ENCODE measurements at regions not wholly inside any gene's neighbourhood (a gene's known extent, or its start where the extent isn't known, plus 50 kb on each side); places are given as distances from the start of the nearest gene placed in this dataset.
A peak's percentile ranks its signal among the peaks of the same experiment; 100 is the strongest.

DNA sequence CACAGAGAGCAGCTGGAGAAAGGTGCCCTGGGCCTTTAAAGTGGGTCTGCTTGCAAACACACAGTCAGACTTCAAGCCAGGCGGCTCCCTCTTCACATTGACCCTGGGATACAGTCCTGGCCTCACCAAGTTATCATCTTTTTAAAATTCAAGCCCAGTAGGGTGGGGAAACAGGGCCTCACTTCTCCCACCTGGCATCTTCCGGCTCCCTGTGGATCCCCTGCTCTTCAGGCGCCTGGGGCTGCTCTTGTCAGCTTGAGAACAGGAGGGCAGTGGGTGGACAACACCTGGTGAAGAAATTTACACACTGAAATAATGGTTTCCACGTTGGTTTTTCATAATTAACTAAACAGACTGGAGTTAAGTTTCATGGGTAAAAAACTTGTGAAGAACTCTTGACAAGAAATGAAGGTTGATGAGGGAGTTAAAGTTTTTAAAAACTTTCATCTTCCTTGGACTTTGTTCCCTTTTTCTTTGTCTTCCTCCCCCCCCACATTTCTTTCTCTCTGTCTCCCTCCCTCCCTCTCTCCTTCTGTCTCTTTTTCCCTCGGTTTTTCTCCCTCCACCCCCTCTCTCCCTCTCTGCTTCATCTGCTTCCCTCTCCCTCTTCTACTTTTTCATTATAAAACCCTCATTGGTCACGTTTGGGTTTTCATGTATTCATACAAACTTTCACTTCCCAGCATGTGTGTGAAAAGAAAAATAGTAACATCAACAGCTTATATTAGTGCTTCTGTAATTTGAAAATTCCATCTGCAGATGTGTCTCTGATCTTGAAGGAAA, 219.6 kb downstream of the DMRT2 start:
- no peak for DNase-seq

DNA sequence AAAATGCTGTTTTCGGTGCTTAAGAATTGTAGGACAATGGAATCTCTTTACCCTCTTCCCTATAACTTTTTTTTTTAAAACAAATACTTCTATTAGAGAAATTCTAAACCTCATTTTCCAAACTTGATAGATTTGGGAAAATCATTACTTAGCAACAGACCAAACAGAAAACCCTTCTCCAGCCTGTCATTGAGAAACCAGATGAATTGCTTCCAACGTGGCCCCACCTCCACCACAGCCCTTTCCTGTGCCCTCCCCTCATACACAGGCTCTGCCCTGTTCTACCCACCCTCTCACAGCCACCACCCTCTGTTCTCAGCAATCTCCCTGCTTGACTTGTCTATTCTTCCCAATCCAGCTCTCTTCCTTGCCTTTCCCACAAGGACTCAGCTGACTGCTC, 221.2 kb downstream of the DMRT2 start:
- no peak for DNase-seq

DNA sequence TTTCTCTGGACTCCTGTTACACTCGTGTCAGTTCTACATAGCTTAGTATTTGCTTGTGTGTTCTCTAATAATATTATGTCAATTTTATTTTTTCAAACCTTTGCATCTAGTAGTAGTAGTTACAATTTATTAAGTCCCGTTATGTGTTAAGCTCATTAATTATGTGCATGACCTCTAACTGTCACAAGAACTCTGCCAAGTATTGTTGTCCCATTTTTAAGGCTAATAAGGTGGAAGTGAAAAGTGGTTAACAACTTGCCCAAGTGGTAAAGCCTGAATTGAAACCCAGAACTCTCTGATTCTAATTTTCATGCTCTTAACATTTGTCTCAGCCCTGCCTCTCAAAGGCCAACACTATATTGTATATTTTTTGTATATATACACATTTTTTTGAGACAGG, 221.6 kb downstream of the DMRT2 start:
- no peak for DNase-seq

DNA sequence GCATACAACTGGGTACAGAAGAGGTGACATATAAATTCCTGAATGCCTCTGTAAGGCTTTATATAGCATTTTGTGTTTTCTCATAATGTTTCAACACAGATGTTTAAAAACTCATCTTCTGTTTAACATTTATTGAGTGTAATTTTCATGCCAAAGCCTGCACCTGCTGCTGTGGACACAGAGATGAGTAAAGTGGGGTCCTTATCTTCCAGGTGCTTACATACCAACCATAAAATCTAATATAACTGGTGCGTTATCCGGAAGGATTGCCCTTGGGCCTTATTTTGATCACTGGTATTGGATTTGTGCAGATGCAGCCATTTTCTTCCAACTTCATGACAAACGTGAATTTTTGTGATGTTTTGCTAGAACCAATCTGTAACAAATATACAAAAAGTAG, 222.3 kb downstream of the DMRT2 start:
- DNase-seq = no peak

DNA sequence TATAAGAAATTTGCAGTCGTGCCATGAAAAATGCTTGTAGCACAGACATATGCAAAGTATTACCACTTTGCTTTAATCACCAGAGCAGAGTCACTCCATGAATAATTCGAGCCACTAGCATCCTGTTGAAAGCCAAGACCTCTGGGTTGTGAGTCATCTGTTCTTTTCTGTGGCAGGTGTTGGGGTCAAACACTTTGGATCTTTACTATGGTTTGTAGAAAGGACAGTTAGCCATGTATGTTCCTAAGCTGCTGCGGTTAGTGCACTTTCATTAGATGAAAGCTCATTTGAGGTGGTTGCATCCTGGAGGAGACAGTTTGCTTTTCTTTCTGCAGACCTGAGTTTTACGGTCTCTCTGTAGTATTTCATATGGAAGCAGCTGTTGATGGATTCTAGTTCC, 223.7 kb downstream of the DMRT2 start:
- no peak for DNase-seq

DNA sequence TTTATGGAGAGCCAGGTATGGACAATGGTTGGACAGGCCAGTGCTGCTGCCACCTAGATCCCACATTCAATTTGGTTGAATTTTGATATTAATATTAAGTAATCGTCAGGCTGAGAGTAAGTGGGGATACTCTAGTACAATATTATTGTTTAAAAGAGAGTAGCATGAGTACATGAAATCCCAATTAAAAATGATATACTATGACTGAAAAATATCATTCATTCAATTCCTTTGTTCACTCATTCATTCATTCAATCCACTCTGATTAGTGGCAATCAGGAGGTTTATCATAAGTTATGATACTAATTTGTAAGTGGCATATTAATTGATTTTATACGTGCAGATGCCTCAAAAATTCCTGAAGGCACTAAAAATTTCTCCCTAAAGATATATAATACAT, 224.2 kb downstream of the DMRT2 start:
- no peak for DNase-seq

DNA sequence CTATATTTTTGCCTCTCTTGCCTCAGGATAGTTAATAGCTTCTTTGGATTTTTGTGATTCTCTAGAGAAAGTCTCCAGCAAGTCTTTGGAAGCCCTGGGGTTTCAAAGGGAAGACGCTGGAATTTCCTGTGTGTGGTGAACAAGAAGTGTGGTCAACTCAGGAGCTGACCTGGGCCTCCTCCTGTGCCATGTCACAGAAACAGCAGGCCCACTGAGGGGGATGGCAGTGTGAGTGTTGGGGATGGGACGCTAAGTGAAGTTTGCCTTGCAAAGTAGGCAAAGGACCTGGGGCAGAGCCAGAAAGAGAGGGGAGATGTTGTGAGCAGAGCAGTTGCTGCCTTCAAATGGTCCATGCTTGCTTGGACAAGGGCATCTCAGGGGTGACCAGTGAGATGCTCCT, 226.3 kb downstream of the DMRT2 start:
- DNase-seq = no peak

DNA sequence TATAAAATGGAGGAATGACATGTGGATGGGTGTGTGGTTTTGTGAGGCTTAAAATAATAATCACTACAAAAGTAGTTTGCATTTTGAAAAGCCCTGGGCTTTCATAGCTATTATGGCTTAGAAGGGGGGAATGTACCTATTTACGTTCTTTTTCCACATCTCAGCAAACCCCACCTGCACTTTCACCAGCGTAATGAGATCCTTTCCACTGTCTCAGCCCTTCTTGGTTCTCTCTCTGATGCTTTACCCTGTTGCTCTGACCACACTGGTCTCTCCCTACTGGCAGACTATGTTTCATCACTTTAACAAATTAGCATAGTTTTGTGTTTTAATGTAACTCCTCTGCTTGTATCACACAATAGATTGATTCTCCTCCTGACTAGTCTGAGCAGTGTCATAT, 234.6 kb downstream of the DMRT2 start:
- DNase-seq = no peak

DNA sequence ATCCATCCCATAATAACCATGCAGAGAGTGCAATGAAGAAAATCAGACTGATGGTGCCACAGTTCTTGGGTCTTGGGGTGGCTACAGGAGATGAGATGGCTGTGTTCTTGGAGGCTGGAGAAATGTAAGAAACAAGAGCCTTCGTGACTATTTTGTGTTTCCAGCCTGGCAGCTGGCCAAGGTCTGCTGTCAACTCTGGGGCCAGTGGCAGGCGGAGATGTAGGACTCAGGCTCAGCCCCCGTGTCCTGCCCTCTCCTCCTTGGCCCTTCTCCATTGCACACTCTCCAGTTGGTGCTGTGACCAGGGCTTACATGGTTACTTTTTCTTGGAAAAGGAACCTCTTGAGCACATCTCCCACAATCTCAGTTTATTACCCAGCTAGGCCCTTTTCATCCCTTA, 235.4 kb downstream of the DMRT2 start:
- peak; percentile 18 for DNase-seq

DNA sequence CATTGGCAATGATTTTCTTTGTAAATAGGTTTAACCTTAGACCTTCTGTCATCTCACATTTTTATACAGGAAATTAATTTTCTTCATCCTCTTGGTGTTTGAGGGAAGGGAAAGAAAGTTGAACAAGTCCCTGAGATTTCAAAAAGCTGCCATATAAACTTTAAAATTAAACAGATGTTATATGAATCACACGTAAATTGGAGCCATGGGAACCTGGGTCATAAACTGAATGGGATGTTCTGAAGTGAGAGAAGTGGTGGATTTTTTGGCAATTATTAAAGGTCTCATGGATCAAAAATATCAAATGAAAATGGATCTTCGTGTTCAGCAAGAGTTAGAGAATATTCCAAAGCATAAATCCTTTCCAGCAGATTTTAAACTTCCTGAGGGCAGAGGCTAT, 242.2 kb downstream of the DMRT2 start:
- no peak for DNase-seq

DNA sequence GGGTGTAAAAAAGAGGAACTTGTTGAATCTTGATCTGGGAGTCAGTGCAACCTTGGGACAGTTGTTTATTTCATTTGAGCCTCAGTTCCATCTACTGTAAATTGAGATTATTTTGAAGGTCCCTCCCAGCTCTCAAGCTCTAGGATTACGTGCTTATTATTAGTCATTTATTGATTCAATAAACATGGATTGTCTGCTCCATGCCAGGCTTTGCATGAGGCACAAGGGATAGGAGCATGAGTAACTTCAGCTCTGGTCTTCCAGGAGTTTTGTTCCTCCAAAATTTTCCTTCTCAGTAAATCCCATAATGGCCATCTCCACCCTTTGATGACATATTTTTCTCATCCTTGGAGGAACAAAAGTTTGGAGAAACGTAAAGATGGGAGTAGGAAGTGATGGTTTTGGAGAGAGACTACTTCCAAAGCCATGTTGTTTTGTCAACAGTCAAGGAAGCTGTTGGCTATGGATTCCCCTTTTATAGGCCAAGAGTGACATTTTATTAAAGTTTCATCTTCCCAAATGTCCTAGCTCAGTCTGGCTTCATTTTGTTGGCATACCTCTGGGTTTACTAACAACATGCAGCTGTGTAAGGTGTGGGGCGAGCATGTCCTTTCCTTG, 244.6 kb downstream of the DMRT2 start:
- no peak for DNase-seq

DNA sequence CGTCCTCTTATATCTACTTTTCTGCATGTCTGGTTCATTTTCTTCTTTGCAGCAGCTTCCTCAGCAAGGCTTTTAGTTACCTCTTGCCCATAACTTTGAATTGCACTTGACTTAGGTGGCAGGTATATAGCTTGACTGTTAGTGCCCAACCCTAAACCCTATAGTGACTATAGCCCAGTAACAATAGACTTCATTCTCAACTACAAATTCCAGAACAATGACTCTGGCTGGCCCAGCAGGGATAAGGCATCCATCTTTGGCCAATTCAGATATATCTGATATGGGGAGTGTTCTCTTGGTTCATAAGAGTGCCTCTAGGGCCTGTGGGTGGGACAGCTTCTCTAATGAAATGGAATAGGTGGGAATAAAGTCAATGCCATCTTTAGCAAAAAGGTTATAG, 246.2 kb downstream of the DMRT2 start:
- DNase-seq = no peak

DNA sequence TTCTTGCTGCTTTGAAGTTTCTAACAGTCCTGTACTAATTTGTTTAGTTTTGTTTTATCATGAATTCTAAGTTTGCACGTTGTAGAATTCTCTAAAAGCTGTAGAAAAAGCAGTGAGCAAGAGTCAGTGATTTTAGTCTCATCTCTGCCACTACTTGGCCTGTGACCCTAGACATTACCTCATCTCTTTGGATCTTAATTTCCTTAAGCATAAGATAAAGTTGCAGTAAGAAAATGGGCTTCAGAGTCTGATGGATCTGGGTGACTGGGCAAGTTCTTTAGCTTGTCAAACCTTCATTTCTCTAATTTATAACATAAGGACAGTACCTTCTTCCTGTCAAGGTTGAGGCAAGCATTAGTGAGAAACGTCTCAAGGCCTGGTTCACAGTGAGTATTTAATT, 247.9 kb downstream of the DMRT2 start:
- DNase-seq = no peak

DNA sequence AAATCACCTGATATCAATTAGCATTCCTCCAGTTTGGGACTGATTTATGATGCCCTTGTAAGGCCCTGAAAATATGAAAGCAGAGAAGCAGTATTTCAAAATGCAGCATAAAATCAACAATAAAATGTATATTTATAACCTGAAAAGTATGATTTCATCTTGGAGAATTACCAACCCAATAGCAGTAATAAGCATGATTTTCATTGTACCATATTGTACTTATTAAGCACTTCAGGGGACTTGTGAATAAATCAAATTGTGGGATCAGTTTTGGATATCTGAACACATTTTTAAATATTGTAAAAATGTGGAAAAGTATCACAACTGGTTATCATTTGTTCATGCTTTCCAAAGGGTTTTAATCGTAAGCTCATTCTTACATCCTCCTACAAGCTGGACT, 250.8 kb downstream of the DMRT2 start:
- no peak for DNase-seq

DNA sequence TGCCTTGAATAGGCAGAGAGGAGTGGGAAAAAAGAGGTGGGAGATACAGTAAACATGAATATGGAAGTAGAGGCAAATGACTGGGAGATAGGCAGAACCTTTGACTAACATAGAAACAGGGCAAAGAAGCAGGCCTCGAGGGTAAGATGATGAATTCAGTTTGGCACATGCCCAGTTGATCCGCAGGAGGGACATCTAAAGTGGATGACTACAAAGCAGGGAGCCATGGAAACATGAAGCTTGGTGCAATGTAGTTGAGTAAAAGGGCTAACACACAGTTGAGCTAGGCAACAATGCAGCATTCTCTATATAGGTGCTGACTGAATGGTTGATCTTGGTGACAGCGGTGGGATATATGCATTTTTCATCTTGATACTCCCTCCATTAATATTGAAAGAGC, 253.8 kb downstream of the DMRT2 start:
- no peak for DNase-seq

DNA sequence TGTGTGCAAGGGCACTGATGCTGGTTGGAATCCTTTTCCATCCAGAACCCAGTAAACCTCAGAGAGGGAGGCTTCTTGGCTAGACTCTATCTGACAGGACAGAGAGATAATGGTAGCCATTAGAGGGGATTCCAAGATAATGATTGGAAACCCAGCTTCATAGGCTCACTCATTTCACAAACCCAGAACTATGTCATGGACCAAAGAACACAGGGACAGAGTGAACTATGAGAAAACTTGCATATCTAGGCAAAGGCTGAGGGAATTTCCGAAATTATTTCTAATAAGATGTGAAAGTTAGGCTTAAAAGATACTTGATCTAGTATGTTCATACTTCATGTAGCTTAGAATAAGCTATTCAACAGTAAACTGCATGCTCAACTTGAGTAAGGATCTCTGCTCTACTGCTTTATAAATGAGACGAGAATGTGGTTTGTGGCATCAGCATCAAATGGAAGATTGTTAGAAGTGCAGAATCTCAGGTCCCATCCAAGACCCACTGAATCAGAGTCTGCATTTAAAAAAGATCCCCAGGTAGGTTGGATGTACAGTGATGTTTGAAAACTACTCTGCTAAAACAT, 261.4 kb downstream of the DMRT2 start:
- DNase-seq = no peak

DNA sequence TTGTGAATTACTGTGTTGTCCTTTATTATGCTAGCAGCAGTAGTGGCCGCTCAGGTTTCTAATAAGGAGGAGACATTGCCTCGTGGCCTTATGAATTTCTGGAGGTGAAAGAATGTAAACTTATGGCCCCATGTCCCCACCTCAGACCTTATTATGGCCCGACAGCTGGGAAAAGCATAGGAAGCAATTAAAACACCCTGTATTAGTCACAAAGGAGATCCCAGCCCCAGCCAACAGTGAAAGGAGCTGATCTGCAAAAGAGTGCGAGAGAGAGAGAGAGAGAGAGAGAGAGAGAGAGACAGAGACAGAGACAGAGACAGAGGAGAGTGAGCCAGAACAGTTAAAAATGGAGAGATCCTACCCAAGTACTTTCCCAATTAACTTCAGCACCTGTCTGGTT, 269.3 kb downstream of the DMRT2 start:
- DNase-seq = no peak

DNA sequence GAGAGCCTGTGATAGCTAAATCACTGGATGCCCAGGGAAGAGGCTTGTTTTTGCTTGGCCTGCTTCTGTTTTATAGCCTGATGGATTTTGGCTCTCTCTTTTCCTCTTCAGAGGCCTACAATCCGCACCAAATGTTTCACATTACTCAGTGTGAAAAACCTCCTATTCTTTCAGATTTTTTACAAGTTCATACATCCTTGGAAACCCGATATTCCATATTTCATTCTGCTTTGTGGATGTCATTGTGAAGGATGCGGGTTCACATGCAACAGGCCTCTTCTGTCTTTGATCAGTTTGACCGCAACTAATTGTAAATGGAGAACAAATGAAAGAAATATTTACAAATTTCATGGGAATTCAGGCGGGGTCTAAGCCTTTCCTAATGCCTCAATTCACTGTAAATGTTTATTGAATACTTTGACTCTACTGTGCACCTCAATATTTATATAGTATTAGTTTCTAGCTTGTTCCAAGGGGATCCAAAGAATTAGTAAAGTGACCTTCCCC, 269.9 kb downstream of the DMRT2 start:
- no peak for DNase-seq

DNA sequence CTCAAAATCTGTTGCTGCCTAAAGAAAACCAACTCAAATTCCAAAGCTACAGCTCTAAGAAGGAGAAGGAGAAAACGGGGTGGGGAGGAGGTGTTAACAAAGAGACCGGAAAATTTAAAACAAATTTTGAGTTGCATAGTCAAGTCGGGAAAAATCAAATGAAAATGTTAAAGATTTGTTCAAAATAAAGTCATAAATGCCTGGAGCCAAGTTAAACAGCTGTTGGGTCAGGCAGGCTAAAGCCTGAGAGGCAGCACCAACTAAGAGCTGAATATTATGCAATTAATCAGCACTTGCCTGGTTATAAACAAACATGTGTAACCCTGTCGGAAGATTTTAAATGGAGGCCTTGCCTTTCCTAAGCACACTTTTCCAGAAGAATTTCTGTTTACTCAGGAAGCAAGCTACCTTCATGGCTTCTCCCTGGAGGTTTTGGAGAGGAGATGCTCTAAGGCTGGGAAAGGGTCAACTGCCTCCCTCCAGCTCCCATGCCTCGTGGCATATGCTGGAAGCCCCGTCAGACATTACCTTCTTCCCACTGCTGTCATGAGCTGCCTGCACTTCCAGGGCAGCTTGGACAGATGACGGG, 270.5 kb downstream of the DMRT2 start:
- no peak for DNase-seq

DNA sequence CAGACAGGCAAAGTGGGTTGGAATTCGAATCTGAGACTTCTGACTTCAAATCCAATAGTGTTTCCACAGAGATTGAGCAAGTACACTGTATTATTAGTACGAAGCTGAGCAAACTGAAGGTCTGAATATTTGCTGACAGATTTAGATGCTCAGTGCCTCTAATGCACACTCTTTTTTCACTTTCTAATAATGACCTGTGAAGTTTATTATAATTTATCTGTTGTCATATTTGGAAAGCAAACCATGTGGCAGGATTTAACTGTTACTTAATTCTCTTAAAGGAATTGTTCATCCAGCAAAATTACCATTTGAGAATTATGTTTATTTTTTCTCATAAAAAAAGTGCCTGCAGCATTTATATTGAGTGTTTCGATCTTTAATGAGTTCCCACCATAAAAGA, 277.3 kb downstream of the DMRT2 start:
- no peak for DNase-seq

DNA sequence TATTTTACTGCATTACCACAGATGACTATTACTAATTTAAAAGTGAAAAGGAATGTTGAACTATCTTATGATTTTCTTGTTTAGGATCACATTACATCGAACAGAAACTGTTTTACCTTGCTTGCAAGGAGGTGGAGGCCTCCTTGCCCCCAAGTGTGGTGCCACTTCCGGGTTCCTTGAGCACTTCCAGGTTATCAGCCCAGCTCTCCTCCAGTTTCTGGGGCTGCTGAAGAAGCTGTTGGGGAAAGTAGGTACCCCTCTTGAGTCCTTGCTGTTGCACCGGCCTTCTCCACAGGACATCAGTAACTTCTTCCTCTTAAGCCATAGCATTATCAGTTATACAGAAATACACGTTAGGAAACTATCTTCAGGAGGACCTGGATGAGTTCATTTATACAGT, 278.2 kb downstream of the DMRT2 start:
- no peak for DNase-seq

DNA sequence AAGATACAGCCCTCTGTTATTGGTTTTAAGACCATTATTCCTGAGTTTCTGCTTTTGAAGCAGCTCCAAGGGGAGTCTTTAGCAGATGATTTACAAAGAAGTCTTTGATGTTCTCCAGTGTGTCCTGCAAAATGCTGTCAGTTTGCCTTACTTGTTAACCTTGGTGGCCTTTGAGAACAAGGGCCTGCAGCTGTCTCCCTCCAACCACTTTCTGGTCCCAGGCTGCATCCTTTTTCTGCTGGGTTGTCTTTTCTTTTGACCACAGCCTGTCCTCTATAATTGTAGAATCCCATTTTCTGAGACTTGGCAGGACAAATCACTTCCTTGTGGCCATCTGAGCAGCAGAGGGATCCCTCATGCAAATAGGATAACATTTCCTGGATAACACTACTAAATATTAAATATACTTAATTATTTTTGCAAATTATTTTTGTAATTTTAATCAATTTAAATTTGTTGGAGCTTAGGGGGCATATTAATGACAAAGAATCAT, 281.4 kb downstream of the DMRT2 start:
- no peak for DNase-seq

DNA sequence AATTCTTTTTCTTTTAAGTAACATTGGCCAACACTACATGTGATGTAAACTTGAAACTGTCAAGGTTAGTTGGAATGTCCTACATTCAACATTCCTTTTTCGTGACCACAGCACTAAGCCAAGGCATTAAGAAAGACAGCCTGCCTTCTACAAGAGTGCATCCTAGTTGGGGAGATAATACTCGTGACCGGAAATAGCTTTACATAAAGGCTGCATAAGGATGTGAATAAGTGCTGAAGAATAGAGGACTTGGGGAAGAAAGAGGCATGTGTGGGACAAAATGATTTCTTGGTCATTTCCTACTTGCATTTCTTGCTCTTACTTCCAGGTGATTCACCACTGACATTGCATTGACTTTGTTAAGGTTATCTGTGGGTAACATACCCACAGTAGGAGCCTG, 282.0 kb downstream of the DMRT2 start:
- no peak for DNase-seq

DNA sequence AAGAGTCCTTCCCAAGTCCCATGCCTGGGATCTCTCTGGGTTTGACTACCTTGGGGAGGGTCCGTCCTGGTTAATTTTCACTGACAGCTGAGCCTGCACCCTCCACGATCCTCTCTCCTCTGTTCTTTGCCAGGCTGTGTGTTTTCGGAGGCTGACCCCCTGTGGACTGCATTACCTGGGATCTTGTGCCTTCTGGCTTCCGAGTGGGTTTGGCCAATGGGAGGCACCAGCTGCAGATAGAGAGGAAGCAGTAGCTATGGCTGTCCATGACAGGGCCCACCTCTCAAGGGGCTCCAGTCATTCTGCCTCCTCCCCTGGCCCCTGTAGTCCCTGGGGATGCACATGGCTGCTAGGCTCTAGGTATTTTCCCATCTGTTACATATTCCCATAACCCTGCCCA, 285.0 kb downstream of the DMRT2 start:
- DNase-seq = no peak
